K562 (cell line): ENCODE measurements at regions not wholly inside any gene's neighbourhood (a gene's known extent, or its start where the extent isn't known, plus 50 kb on each side); places are given as distances from the start of the nearest gene placed in this dataset.

ENCODE experiments used
- ATAC-seq: fragments of 200-7000 bp; cut with Tn5 transposase; 3 replicates; pipeline ENCODE4 v1.9.1; 2020; ENCODE audit warnings: moderate library complexity
- BruUV-seq: library from RNA; stranded (reverse); fragments of 400-500 nt; replicated peaks from 2 replicates; lab custom pipeline; 2021; lab: Mats Ljungman, UMichigan
- CTCF ChIA-PET: fragments of 300-600 bp; formaldehyde crosslinking; extraction: SDS; loops from one replicate; lab custom pipeline; 2021; ENCODE audit warnings: low intra/inter-chr PET ratio; lab: Yijun Ruan, JAX
- POLR2A ChIA-PET: fragments of 300-600, 350-650 bp; sonication (Branson Sonifier 250); formaldehyde crosslinking; extraction: SDS; loops from one replicate; lab custom pipeline; 2021; ENCODE audit warnings: antibody characterized with exemption, inconsistent platforms; lab: Yijun Ruan, JAX
- DNase-seq, 4 experiments: peaks; one replicate each; pipeline versions ENCODE4 v3.0.0 to v3.0.0-alpha.2; 2011 to 2018; ENCODE audit warnings: low spot score in 3 of 4, mixed read lengths in 3 of 4; ENCODE audit errors: extremely low read depth in 1 of 4
- FAIRE-seq: peaks from 2 replicates; lab custom pipeline; 2011; peaks lifted over from hg19 to GRCh38; lab: Jason Lieb, UNC
- H2AFZ ChIP-seq: 2 replicates; pipeline ENCODE4 v1.6.0; 2011; ENCODE audit warnings: low read depth, low read length, control low read depth, inconsistent platforms
- H3K27ac ChIP-seq: fragments of 200-600 bp; 3 replicates; pipeline ENCODE4 v1.8.0; 2011; ENCODE audit warnings: low read depth, mild to moderate bottlenecking, control low read depth, inconsistent platforms, low read length, moderate library complexity, mixed read lengths; ENCODE audit errors: extremely low read depth
- H3K27me3 ChIP-seq, 2 experiments: fragments of 300-600 bp in 1 of 2; 2 replicates in 1 of 2; 3 replicates in 1 of 2; pipeline versions ENCODE4 v1.6.0 to v1.8.0; 2011; ENCODE audit warnings: inconsistent platforms in 2 of 2, low read length in 2 of 2, mild to moderate bottlenecking in 1 of 2, mixed read lengths in 1 of 2, moderate library complexity in 1 of 2; ENCODE audit not compliant: control insufficient read depth in 2 of 2, insufficient read depth in 2 of 2
- H3K36me3 ChIP-seq: fragments of 300-600 bp; 3 replicates; pipeline ENCODE4 v1.8.0; 2011; ENCODE audit warnings: mild to moderate bottlenecking, low read length, inconsistent platforms; ENCODE audit not compliant: control insufficient read depth, insufficient read depth
- H3K4me1 ChIP-seq, 2 experiments: fragments of 200-600 bp in 1 of 2; replicated peaks in 1 of 2; 2 replicates in 1 of 2; 3 replicates in 1 of 2; pipeline versions ENCODE4 v1.5.1 to v1.8.0; 2011; ENCODE audit warnings: inconsistent platforms in 2 of 2, low read length in 2 of 2, mild to moderate bottlenecking in 1 of 2, mixed read lengths in 1 of 2, moderate library complexity in 1 of 2; ENCODE audit not compliant: control insufficient read depth in 2 of 2, insufficient read depth in 2 of 2
- H3K4me2 ChIP-seq: 2 replicates; pipeline ENCODE4 v1.6.1; 2011; ENCODE audit warnings: low read length, control low read depth, inconsistent platforms, mixed read lengths; ENCODE audit not compliant: insufficient read depth
- H3K4me3 ChIP-seq: fragments of 200-600 bp; sonication (generic), shearing (Covaris generic); 2 replicates; pipeline ENCODE4 v1.5.1; 2016; ENCODE audit warnings: control low read depth, inconsistent platforms
- H3K79me2 ChIP-seq: fragments of 200-600 bp; 3 replicates; pipeline ENCODE4 v1.8.0; 2011; ENCODE audit warnings: low read length, inconsistent platforms; ENCODE audit not compliant: control insufficient read depth, insufficient read depth
- H3K9ac ChIP-seq, 2 experiments: 2 replicates each; pipeline versions ENCODE4 v1.6.0 to v1.6.1; 2011; ENCODE audit warnings: low read depth in 2 of 2, low read length in 2 of 2, control low read depth in 1 of 2, inconsistent platforms in 1 of 2, mild to moderate bottlenecking in 1 of 2, mixed read lengths in 1 of 2; ENCODE audit not compliant: insufficient read depth in 1 of 2
- H3K9me1 ChIP-seq: one replicate; pipeline ENCODE4 v1.6.0; 2011; ENCODE audit warnings: inconsistent platforms, mild to moderate bottlenecking, low read length, moderate library complexity; ENCODE audit not compliant: control insufficient read depth, insufficient read depth
- H3K9me3 ChIP-seq: replicated peaks from 2 replicates; pipeline ENCODE4 v1.5.1; 2011; ENCODE audit warnings: low read depth, low read length, inconsistent platforms; ENCODE audit not compliant: control insufficient read depth, insufficient read depth
- H4K20me1 ChIP-seq: replicated peaks from 2 replicates; pipeline ENCODE4 v1.6.1; 2011; ENCODE audit warnings: low read length, inconsistent platforms, mixed read lengths; ENCODE audit not compliant: control insufficient read depth, insufficient read depth
- CCAR2 ChIP-seq: fragments of 200-400 bp; formaldehyde crosslinking; IDR thresholded peaks from 2 replicates; pipeline ENCODE4 v1.6.1; 2017; ENCODE audit warnings: mild to moderate bottlenecking, low read depth, low read length
- OTX1 ChIP-seq: fragments of 450-650 bp; formaldehyde crosslinking; IDR thresholded peaks from 2 replicates; pipeline ENCODE4 v1.4.0; 2022; ENCODE audit warnings: mild to moderate bottlenecking
- RBM34 ChIP-seq: fragments of 200-400 bp; formaldehyde crosslinking; IDR thresholded peaks from 2 replicates; pipeline ENCODE4 v1.6.1; 2018; ENCODE audit warnings: low read length, borderline replicate concordance; ENCODE audit not compliant: insufficient read depth
- SP1 ChIP-seq: sonication (generic); formaldehyde crosslinking; IDR thresholded peaks from 2 replicates; pipeline ENCODE4 v1.8.1; 2022; ENCODE audit warnings: mild to moderate bottlenecking, missing genetic modification reagents
- ZKSCAN8 ChIP-seq: fragments of 200-800 bp; sonication (Bioruptor generic); IDR thresholded peaks from 2 replicates; pipeline ENCODE4 v1.6.1; 2016; ENCODE audit warnings: missing genetic modification characterization, missing compliant biosample characterization
- ZNF655 ChIP-seq: fragments of 250-450 bp; sonication (Bioruptor Pico); IDR thresholded peaks from 2 replicates; pipeline ENCODE4 v1.5.0; 2021
- ZNF785 ChIP-seq: fragments of 250-450 bp; sonication (Bioruptor Pico); IDR thresholded peaks from 2 replicates; pipeline ENCODE4 v1.4.0; 2020; ENCODE audit warnings: mild to moderate bottlenecking
- WGBS: fragments of 100-300 bp; shearing (Covaris generic); methylation state at CpG from one replicate; pipeline ENCODE4 v1.1.6; 2016; ENCODE audit warnings: low coverage, mixed read lengths; ENCODE audit not compliant: insufficient coverage; ENCODE audit errors: missing lambda C conversion rate; 5-methylcytosine and 5-hydroxymethylcytosine counted together
- in situ Hi-C: fragments of 300-500 bp; cut with MboI; formaldehyde crosslinking; loops from 4 replicates; pipeline ENCODE4 v1.15.0; 2018; ENCODE audit warnings: inconsistent platforms, mixed read lengths
- intact Hi-C: fragments of 100-400 bp; cut with micrococcal nuclease; formaldehyde crosslinking; loops from 2 replicates; pipeline ENCODE4 v1.14.2; 2022

GRCh38 chr12:88726806-88727720 lies 146.8 kb upstream of the KITLG start (continued):
- no peak for TF ChIP-seq ZNF655 (CRISPR knock-in tag)
- TF ChIP-seq SP1 (CRISPR knock-in tag): no peak
- TF ChIP-seq, all 486 proteins: peak for 0

GRCh38 chr12:88725592-88726143 lies 145.4 kb upstream of the KITLG start:
- Histone ChIP-seq H3K4me2 (no peak overlapping the region), H3K4me3 (no peak overlapping the region), H3K36me3 (no peaks in the 10 kb centered on the region), H3K79me2 (no peaks in the 10 kb centered on the region), H3K9ac (no peak overlapping the region), H3K9me1 (no peaks in the 10 kb centered on the region), H4K20me1 (no peaks in the 10 kb centered on the region), H3K4me1 (no peaks in the 10 kb centered on the region), H3K27me3 (no peaks in the 10 kb centered on the region), H3K9me3 (0 out of 2 replicates have a peak, but pooled peaks cover 2% of the 10 kb centered on the region), H3K27ac (no peak overlapping the region), H2AFZ (no peak overlapping the region)
- CTCF ChIA-PET: no interaction called here
- DNase-seq: no peak
- ATAC-seq: no peak
- FAIRE-seq: no peak
- no peak for TF ChIP-seq RBM34
- TF ChIP-seq OTX1 (CRISPR knock-in tag): no peak
- TF ChIP-seq ZNF785: no peak
- no peak for TF ChIP-seq ZKSCAN8 (CRISPR knock-in tag)
- TF ChIP-seq CCAR2: no peak
- WGBS: 0% methylated on average over 1 of the region's 1 CpG
- POLR2A ChIA-PET: no interaction called here
- in situ Hi-C loops: no loop called here
- BruUV-seq: no TSS peak
- intact Hi-C loops: no loop called here
